ENCODE measurements at regions not wholly inside any gene's neighbourhood (a gene's known extent, or its start where the extent isn't known, plus 50 kb on each side); places are given as distances from the start of the nearest gene placed in this dataset.
A peak's percentile ranks its signal among the peaks of the same experiment; 100 is the strongest.

DNA sequence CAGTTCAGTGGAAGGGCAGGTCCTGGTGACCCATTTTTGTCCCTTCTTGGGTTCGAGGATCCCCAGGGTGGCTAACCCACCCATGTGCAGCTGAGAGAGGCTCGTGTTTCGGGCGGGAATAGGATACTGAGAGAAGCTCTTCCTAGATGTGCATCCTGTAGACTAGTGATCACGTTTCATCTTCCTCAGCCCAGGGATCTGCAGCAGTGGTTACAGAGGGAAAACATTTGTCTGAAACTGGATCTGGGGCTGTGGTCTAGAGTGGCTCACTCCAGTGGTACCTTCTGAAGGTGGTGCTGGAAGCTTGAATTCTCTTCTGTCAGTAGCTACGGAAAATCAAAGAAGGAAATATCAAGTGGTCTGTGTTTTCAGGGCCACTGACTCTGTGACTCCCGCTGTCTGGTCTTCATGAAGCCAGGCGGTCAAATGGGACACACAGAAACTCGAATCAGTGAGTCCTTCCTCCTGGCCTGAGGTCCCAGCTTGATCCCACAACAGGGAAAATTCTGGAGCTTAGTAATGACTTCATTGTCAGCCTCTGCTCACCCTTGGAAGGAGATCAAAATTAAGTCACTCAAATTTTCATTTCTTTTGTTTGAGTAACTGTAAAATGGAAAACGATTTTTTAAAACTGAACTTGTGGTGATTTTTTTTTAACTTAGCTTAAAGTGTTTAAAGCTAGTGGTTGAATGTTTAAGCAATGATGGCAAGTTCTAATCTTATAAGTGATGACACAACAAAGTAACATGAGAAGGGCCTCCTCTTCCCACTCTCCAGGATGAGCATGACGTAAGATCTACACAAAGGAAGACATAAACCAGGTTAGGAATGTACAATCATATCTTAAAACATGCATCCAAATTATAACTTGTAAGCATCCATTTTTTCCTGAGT lies 469.3 kb upstream of the KLF6 start:
- H3K36me3 ChIP-seq, result no peaks in the 10 kb centered on the region
- intact Hi-C loops (cut with micrococcal nuclease), result no loop called here
- H3K9me3 ChIP-seq (replicated peaks), result peaks cover 7% of the 10 kb centered on the region
- no peaks in the 10 kb centered on the region for H3K4me1 ChIP-seq
- H3K27ac ChIP-seq (replicated peaks), result no peak overlapping the region
- no peak for TF ChIP-seq CTCF (IDR thresholded peaks at IDR 0.05; ENCODE audit: borderline replicate concordance)
- no peaks in the 10 kb centered on the region for H3K27me3 ChIP-seq (ENCODE audit: low read depth)
- H3K4me3 ChIP-seq, result no peak overlapping the region
- no peak for DNase-seq

- Histone ChIP-seq H3K36me3 (no peaks in the 10 kb centered on the region), H3K9me3 (replicated peaks) (peaks cover 7% of the 10 kb centered on the region), H3K4me3 (no peak overlapping the region), H3K4me1 (no peaks in the 10 kb centered on the region), H3K27ac (replicated peaks) (no peak overlapping the region), H3K27me3 (ENCODE audit: low read depth) (no peaks in the 10 kb centered on the region)
- TF ChIP-seq CTCF (IDR thresholded peaks at IDR 0.05; ENCODE audit: borderline replicate concordance), result no peak
- intact Hi-C loops (cut with micrococcal nuclease), result no loop called here
- DNase-seq, result no peak
These were observed 467.7 kb upstream of the KLF6 start for GRCh38 chr10:4252701-4253100.

GRCh38 chr10:4250587-4250887 lies 465.5 kb upstream of the KLF6 start:
- intact Hi-C loops (cut with micrococcal nuclease), result no loop called here
- no peak for TF ChIP-seq CTCF (IDR thresholded peaks at IDR 0.05; ENCODE audit: borderline replicate concordance)
- no peak overlapping the region for H3K27ac ChIP-seq (replicated peaks)
- no peak for DNase-seq
- no peaks in the 10 kb centered on the region for H3K9me3 ChIP-seq (replicated peaks)
- no peaks in the 10 kb centered on the region for H3K36me3 ChIP-seq
- H3K4me3 ChIP-seq, result no peak overlapping the region
- peaks cover 10% of the 10 kb centered on the region for H3K4me1 ChIP-seq
- no peaks in the 10 kb centered on the region for H3K27me3 ChIP-seq (ENCODE audit: low read depth)

- Histone ChIP-seq H3K27ac (replicated peaks) (no peak overlapping the region), H3K36me3 (no peaks in the 10 kb centered on the region), H3K4me1 (peaks cover 10% of the 10 kb centered on the region), H3K9me3 (replicated peaks) (no peaks in the 10 kb centered on the region), H3K27me3 (ENCODE audit: low read depth) (no peaks in the 10 kb centered on the region), H3K4me3 (no peak overlapping the region)
- intact Hi-C loops (cut with micrococcal nuclease), result loop anchor here (10.0 kb wide), 1 partner anchor 405 kb away; no protein-coding TSS in a partner anchor
- no peak for DNase-seq
- TF ChIP-seq CTCF (IDR thresholded peaks at IDR 0.05; ENCODE audit: borderline replicate concordance), result no peak
These were observed 465.0 kb upstream of the KLF6 start for GRCh38 chr10:4249841-4250586.

DNA sequence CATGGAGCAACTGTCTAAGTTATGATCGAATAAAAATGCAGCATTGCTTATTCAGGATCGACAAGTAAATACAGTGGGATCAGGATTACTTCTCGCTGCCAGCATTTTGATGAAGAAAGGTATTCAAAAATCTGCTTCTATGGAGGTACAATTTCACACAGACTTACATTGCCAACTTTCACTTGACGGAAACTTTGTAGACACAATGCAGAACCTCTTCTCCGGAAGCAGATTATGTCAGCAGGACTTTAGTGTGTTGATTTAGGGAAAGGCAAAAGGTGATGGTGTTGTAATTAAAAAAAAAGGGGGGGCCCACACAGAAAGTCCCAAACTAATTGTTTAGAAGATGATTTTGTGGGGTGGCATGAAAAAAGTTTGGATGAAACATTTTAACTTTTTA lies 462.4 kb upstream of the KLF6 start:
- H3K9me3 ChIP-seq (replicated peaks), result no peaks in the 10 kb centered on the region
- H3K4me1 ChIP-seq, result peaks cover 31% of the 10 kb centered on the region
- no peak for DNase-seq
- H3K4me3 ChIP-seq, result no peak overlapping the region
- no peak for TF ChIP-seq CTCF (IDR thresholded peaks at IDR 0.05; ENCODE audit: borderline replicate concordance)
- intact Hi-C loops (cut with micrococcal nuclease), result loop anchor here (10.0 kb wide), 1 partner anchor 407 kb away; no protein-coding TSS in a partner anchor
- H3K27ac ChIP-seq (replicated peaks), result peak overlapping the region; percentile 33
- H3K36me3 ChIP-seq, result no peaks in the 10 kb centered on the region
- no peaks in the 10 kb centered on the region for H3K27me3 ChIP-seq (ENCODE audit: low read depth)

All from left ventricle myocardium inferior (tissue), 1 donor.